Upper lobe of left lung (tissue), 6 donors: ENCODE measurements at regions not wholly inside any gene's neighbourhood (a gene's known extent, or its start where the extent isn't known, plus 50 kb on each side); places are given as distances from the start of the nearest gene placed in this dataset.

ENCODE experiments used
- ATAC-seq, 2 donors: fragments of 200-7000 bp; cut with Tn5 transposase; one replicate each; pipeline ENCODE4 v1.9.1; 2022; ENCODE audit warnings: mild to moderate bottlenecking in 2 of 2, moderate library complexity in 2 of 2; ENCODE audit not compliant: low FRiP score in 2 of 2
- DNase-seq, 2 donors: peaks; one replicate each; pipeline ENCODE4 v3.0.0-alpha.2; 2019 to 2020
- H3K27ac ChIP-seq, 4 donors: fragments of 200-600 bp; sonication (generic); one replicate each; pipeline ENCODE4 v1.5.1; 2016 to 2019
- H3K27me3 ChIP-seq, 4 donors: fragments of 200-600 bp; sonication (generic); one replicate each; pipeline ENCODE4 v1.5.1; 2017 to 2019
- H3K36me3 ChIP-seq, 4 donors: fragments of 200-600 bp; sonication (generic); one replicate each; pipeline ENCODE4 v1.5.1; 2016 to 2019
- H3K4me1 ChIP-seq, 4 donors: fragments of 200-600 bp; sonication (generic); one replicate each; pipeline ENCODE4 v1.5.1; 2018 to 2019
- H3K4me3 ChIP-seq, 4 donors: fragments of 200-600 bp; sonication (generic); one replicate each; pipeline ENCODE4 v1.5.1; 2017 to 2019; ENCODE audit warnings: mild to moderate bottlenecking in 2 of 4, moderate library complexity in 1 of 4
- H3K9me3 ChIP-seq, 4 donors: fragments of 200-600 bp; sonication (generic); one replicate each; pipeline ENCODE4 v1.5.1; 2018 to 2019
- CTCF ChIP-seq, 6 experiments: fragments of 450-650 bp in 4 of 6; fragments of 200-600 bp in 2 of 6; sonication (generic) in 2 of 6; IDR thresholded peaks; one replicate each; pipeline ENCODE4 v1.5.1; 2016 to 2019; ENCODE audit warnings: antibody characterized with exemption in 6 of 6
- EP300 ChIP-seq, 4 donors: sonication (generic); formaldehyde crosslinking; IDR thresholded peaks; one replicate each; pipeline ENCODE4 v1.5.1; 2017; ENCODE audit warnings: antibody characterized with exemption in 4 of 4, control low read depth in 2 of 4
- POLR2A ChIP-seq, 4 donors: fragments of 450-650 bp; IDR thresholded peaks; one replicate each; pipeline ENCODE4 v1.5.1; 2016 to 2017; ENCODE audit warnings: antibody characterized with exemption in 4 of 4, mild to moderate bottlenecking in 2 of 4
- POLR2AphosphoS5 ChIP-seq, 2 donors: sonication (generic); formaldehyde crosslinking; IDR thresholded peaks; one replicate each; pipeline ENCODE4 v1.5.1; 2017; ENCODE audit warnings: antibody characterized with exemption in 2 of 2
- WGBS, 2 donors: methylation state at CpG; one replicate each; pipeline ENCODE4 v1.1.5; 2017 to 2018; 5-methylcytosine and 5-hydroxymethylcytosine counted together
- donor health status: DM: no; HTN: no; CAD: no; lungs with moderate emphysema.
- donor health status: DM: no; HTN: yes; CAD: no; lungs with severe emphysema.

- no peaks in the 10 kb centered on the region for H3K4me1 ChIP-seq
- H3K27ac ChIP-seq = no peak overlapping the region
- no peak overlapping the region for H3K4me3 ChIP-seq
- ATAC-seq (no peak), DNase-seq (no peak)
- 68 to 74% methylated on average over 6 of the region's 6 CpGs for WGBS, 2 donors
- no peaks in the 10 kb centered on the region for H3K9me3 ChIP-seq
- no peaks in the 10 kb centered on the region for H3K36me3 ChIP-seq
- H3K27me3 ChIP-seq = no peaks in the 10 kb centered on the region
- no peak for TF ChIP-seq POLR2AphosphoS5 (IDR thresholded peaks at IDR 0.05)
- no peak for TF ChIP-seq POLR2A (IDR thresholded peaks at IDR 0.05)
- no peak for TF ChIP-seq EP300 (IDR thresholded peaks at IDR 0.05)
- no peak for TF ChIP-seq CTCF (IDR thresholded peaks at IDR 0.05)
Measured at GRCh38 chr13:60214213-60215055, 50.7 kb upstream of the DIAPH3 start.

GRCh38 chr13:60220072-60220471, 56.3 kb upstream of the DIAPH3 start:
- no peak overlapping the region for H3K27ac ChIP-seq
- DNase-seq (no peak), ATAC-seq (no peak)
- no peaks in the 10 kb centered on the region for H3K4me1 ChIP-seq
- no peaks in the 10 kb centered on the region for H3K9me3 ChIP-seq
- H3K4me3 ChIP-seq = no peak overlapping the region
- TF ChIP-seq POLR2AphosphoS5 (IDR thresholded peaks at IDR 0.05) (no peak), POLR2A (IDR thresholded peaks at IDR 0.05) (no peak), EP300 (IDR thresholded peaks at IDR 0.05) (no peak), CTCF (IDR thresholded peaks at IDR 0.05) (no peak)
- no peaks in the 10 kb centered on the region for H3K27me3 ChIP-seq
- no peaks in the 10 kb centered on the region for H3K36me3 ChIP-seq
- WGBS, 2 donors = 96 to 100% methylated on average over 1 of the region's 1 CpG

- Histone ChIP-seq H3K27me3 (no peaks in the 10 kb centered on the region), H3K27ac (no peak overlapping the region), H3K9me3 (no peaks in the 10 kb centered on the region), H3K36me3 (no peaks in the 10 kb centered on the region), H3K4me1 (no peaks in the 10 kb centered on the region), H3K4me3 (no peak overlapping the region)
- ATAC-seq = no peak
- no peak for TF ChIP-seq POLR2AphosphoS5 (IDR thresholded peaks at IDR 0.05)
- TF ChIP-seq EP300 (IDR thresholded peaks at IDR 0.05) = no peak
- TF ChIP-seq POLR2A (IDR thresholded peaks at IDR 0.05) = no peak
- TF ChIP-seq CTCF (IDR thresholded peaks at IDR 0.05) = no peak
- peak in 1 of 2 donors; percentile 56 for DNase-seq
- WGBS, 2 donors = 78 to 88% methylated on average over 3 to 6 of the region's 6 CpGs
Measured at GRCh38 chr13:60221581-60221980, 57.9 kb upstream of the DIAPH3 start.

- TF ChIP-seq EP300 (IDR thresholded peaks at IDR 0.05) (no peak), CTCF (IDR thresholded peaks at IDR 0.05) (no peak), POLR2A (IDR thresholded peaks at IDR 0.05) (no peak), POLR2AphosphoS5 (IDR thresholded peaks at IDR 0.05) (no peak)
- 36 to 55% methylated on average over 3 of the region's 3 CpGs for WGBS, 2 donors
- H3K4me3 ChIP-seq = no peak overlapping the region
- DNase-seq (no peak), ATAC-seq (no peak)
- no peaks in the 10 kb centered on the region for H3K36me3 ChIP-seq
- H3K27ac ChIP-seq = no peak overlapping the region
- H3K27me3 ChIP-seq = no peaks in the 10 kb centered on the region
- H3K9me3 ChIP-seq = no peaks in the 10 kb centered on the region
- no peaks in the 10 kb centered on the region for H3K4me1 ChIP-seq
Measured at GRCh38 chr13:60226507-60226906, 62.8 kb upstream of the DIAPH3 start.

- ATAC-seq = no peak
Measured at GRCh38 chr13:60227158-60227557, 63.4 kb upstream of the DIAPH3 start.

More at GRCh38 chr13:60227158-60227557, 63.4 kb upstream of the DIAPH3 start:
- Histone ChIP-seq H3K4me3 (no peak overlapping the region), H3K4me1 (no peaks in the 10 kb centered on the region), H3K27me3 (no peaks in the 10 kb centered on the region), H3K36me3 (no peaks in the 10 kb centered on the region), H3K9me3 (no peaks in the 10 kb centered on the region), H3K27ac (no peak overlapping the region)
- no peak for DNase-seq
- TF ChIP-seq POLR2AphosphoS5 (IDR thresholded peaks at IDR 0.05) (no peak), CTCF (IDR thresholded peaks at IDR 0.05) (no peak), EP300 (IDR thresholded peaks at IDR 0.05) (no peak), POLR2A (IDR thresholded peaks at IDR 0.05) (no peak)
